GM20000 (cell line): ENCODE measurements at regions not wholly inside any gene's neighbourhood (a gene's known extent, or its start where the extent isn't known, plus 50 kb on each side); places are given as distances from the start of the nearest gene placed in this dataset.

Experiments
- DNase-seq: peaks from one replicate; pipeline ENCODE4 v3.0.0; 2012; ENCODE audit warnings: low spot score
- TF ChIP-seq, protein P1 (sequence below): IDR thresholded peaks from 2 replicates; pipeline ENCODE4 v1.5.1; 2012; ENCODE audit warnings: mild to moderate bottlenecking, control low read depth; ENCODE audit errors: extremely low read depth, missing control alignments

- TF ChIP-seq, protein P1, sequence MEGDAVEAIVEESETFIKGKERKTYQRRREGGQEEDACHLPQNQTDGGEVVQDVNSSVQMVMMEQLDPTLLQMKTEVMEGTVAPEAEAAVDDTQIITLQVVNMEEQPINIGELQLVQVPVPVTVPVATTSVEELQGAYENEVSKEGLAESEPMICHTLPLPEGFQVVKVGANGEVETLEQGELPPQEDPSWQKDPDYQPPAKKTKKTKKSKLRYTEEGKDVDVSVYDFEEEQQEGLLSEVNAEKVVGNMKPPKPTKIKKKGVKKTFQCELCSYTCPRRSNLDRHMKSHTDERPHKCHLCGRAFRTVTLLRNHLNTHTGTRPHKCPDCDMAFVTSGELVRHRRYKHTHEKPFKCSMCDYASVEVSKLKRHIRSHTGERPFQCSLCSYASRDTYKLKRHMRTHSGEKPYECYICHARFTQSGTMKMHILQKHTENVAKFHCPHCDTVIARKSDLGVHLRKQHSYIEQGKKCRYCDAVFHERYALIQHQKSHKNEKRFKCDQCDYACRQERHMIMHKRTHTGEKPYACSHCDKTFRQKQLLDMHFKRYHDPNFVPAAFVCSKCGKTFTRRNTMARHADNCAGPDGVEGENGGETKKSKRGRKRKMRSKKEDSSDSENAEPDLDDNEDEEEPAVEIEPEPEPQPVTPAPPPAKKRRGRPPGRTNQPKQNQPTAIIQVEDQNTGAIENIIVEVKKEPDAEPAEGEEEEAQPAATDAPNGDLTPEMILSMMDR, result no peak
- no peak for DNase-seq
Measured at GRCh38 chr3:30368978-30369377, 237.4 kb upstream of the TGFBR2 start.

DNA sequence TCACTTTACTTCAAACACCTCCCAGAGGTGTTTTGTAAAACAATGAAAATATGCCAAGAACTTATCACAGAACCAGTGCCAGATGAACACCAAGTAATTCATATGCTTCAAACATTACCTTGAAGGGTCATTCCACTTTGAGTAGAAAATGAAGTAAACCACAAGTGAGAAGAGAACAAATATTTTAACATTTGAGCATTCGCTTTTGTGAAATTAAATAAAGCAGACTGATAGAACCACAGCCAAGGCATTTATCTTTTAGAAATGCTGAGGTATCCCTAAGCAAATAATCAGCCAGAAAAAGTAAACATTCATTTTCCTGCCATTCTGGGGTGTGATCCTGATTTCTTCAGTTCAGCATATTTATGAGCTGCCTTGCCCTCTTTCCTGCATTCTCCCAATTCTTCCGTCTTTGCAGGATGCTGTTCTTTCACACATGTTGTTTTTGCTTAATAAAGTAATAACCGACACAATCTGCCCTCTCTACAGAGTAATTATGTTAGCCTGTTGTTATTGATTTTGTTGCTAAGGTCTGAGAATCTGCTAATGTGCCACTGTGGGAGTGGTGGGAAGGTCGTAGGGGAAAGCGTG is 235.6 kb upstream of the TGFBR2 start:
- TF ChIP-seq, protein P1, result no peak
- no peak for DNase-seq

DNA sequence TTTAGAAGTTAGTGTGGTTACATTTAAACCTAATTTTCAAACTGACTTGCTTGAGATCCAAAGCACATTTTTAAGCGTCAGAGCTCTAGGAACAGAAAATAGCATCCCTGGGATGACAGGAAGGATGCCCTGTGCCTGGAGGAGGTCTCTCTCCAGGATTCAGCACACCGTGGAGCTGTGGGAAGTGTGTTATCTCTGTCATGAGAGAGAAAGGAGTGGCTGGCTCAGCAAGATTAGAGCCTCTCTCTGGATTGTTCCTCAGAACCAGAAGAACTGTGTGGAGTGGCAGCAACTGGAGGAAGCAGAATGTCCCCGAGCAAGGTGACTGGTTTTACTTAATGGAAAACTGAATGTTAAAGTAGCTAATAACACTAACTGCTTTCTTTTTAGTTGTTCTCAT is 233.6 kb upstream of the TGFBR2 start:
- no peak for DNase-seq
- TF ChIP-seq, protein P1, result no peak

GRCh38 chr3:30384546-30385072 is 221.8 kb upstream of the TGFBR2 start:
- TF ChIP-seq, protein P1, result no peak
- no peak for DNase-seq

DNA sequence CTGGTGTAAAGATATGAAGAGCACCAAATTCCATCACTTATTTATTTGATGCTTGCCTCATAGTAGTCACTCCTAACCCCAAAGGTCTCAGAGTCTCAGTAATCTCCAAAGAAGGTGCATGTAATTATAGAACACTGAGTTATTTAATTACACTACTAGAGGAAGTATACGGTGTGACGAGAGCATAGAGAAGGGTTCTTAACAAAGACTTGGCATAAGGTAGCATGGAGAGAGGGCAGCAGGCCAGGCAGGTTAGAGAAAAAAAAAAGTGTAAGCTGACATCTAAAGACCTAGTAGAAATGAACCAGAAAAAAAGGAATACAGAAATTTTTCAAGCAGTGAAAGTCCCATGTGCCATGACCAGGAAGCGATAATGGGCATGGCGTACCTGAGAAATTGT is 213.3 kb upstream of the TGFBR2 start:
- TF ChIP-seq, protein P1, result no peak
- no peak for DNase-seq

DNA sequence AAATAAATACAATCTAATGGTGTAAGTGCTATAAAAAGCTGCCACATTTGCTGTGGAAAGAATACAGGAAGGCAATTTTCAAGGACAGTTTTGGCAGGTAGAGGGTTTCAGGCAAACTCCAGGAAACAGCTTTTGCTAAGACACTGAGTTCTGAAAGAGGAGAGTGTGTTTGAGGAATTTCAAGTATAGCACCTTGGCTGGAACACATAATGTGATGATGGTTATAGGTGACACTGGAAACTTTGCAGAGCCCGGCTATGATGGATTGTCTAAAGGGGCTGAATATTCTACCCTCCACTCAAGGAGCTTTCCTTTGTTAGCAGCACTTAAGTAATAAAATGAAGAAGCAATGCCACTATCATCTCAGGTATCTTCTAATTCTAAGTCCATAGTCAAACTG is 209.4 kb upstream of the TGFBR2 start:
- TF ChIP-seq, protein P1, result no peak
- DNase-seq, result no peak

- DNase-seq, result no peak
- TF ChIP-seq, protein P1, result no peak
Measured at GRCh38 chr3:30399394-30400181, 206.8 kb upstream of the TGFBR2 start.
